ENCODE measurements at regions not wholly inside any gene's neighbourhood (a gene's known extent, or its start where the extent isn't known, plus 50 kb on each side); places are given as distances from the start of the nearest gene placed in this dataset.

DNA sequence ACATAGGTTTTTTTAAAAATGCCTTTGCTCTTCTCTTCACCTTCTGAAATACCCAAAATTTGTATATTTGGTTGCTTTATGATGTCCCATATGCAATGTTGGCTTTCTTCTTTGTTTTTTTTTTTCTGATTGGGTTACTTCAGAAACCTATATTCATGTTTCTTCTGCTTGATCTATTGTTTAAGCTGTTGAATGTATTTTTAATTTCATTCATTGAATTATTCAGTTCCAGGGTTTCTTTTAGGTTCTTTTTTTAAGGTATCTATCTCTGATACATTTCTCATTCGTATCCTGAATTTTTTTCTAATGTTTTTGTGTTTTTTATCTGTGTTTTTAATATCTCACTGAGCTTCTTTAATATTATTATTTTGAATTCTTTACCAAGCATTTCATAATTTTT, 221.0 kb upstream of the MTPN start:
- POLR2A ChIA-PET (ENCODE audit: unreplicated experiment), result no interaction called here
- no peaks in the 10 kb centered on the region for H3K4me1 ChIP-seq (replicated peaks; ENCODE audit: insufficient read depth)
- CTCF ChIA-PET, result no interaction called here
- no peaks in the 10 kb centered on the region for H3K79me2 ChIP-seq (ENCODE audit: low read depth)
- TF ChIP-seq, protein P1, sequence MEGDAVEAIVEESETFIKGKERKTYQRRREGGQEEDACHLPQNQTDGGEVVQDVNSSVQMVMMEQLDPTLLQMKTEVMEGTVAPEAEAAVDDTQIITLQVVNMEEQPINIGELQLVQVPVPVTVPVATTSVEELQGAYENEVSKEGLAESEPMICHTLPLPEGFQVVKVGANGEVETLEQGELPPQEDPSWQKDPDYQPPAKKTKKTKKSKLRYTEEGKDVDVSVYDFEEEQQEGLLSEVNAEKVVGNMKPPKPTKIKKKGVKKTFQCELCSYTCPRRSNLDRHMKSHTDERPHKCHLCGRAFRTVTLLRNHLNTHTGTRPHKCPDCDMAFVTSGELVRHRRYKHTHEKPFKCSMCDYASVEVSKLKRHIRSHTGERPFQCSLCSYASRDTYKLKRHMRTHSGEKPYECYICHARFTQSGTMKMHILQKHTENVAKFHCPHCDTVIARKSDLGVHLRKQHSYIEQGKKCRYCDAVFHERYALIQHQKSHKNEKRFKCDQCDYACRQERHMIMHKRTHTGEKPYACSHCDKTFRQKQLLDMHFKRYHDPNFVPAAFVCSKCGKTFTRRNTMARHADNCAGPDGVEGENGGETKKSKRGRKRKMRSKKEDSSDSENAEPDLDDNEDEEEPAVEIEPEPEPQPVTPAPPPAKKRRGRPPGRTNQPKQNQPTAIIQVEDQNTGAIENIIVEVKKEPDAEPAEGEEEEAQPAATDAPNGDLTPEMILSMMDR (conservative IDR thresholded peaks at IDR 0.05), result no peak
- TF ChIP-seq EZH2 (IDR thresholded peaks at IDR 0.05; ENCODE audit: low read depth), result no peak
- H2AFZ ChIP-seq, result no peak overlapping the region
- intact Hi-C loops (cut with micrococcal nuclease; ENCODE audit: unreplicated experiment), result no loop called here
- H3F3A ChIP-seq (ENCODE audit: insufficient read depth, low read depth), result no peaks in the 10 kb centered on the region
- H3K9me3 ChIP-seq (ENCODE audit: insufficient read depth, low read depth), result no peaks in the 10 kb centered on the region
- no TSS peak for BruUV-seq (replicated peaks)
- H3K4me3 ChIP-seq, result no peak overlapping the region
- no peak overlapping the region for H3K27ac ChIP-seq
- H4K20me1 ChIP-seq (ENCODE audit: insufficient read depth), result no peaks in the 10 kb centered on the region
- H3K27me3 ChIP-seq (ENCODE audit: insufficient read depth, low read depth), result no peaks in the 10 kb centered on the region
- H3K9me2 ChIP-seq (ENCODE audit: insufficient read depth), result peaks cover 4% of the 10 kb centered on the region; the same call in 1 of the 2 replicates
- no peaks in the 10 kb centered on the region for H3K36me3 ChIP-seq (ENCODE audit: low read depth)
- H3K4me2 ChIP-seq, result no peak overlapping the region
- DNase-seq, result no peak

DNA sequence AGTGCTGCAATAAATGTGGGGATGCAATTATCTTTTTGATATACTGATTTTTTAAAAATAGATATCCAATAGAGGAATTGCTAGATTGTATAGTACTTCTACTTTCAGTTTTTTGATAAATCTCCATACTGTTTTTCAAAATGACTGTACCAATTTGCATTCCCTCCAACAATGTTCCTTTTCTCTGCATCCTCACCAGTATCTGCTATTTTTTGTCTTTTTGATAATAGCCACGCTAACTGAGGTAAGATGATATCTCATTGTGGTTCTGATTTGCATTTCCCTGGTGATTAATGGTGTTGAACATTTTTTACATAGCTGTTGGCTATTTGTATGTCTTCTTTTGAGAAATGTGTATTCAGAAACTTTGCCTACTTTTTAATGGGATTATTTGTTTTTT, 217.7 kb upstream of the MTPN start:
- Histone ChIP-seq H3K27ac (no peak overlapping the region), H4K20me1 (ENCODE audit: insufficient read depth) (no peaks in the 10 kb centered on the region), H3K4me3 (no peak overlapping the region), H3K9me3 (ENCODE audit: insufficient read depth, low read depth) (no peaks in the 10 kb centered on the region), H3K4me1 (replicated peaks; ENCODE audit: insufficient read depth) (no peaks in the 10 kb centered on the region), H3F3A (ENCODE audit: insufficient read depth, low read depth) (no peaks in the 10 kb centered on the region), H2AFZ (no peak overlapping the region), H3K36me3 (ENCODE audit: low read depth) (no peaks in the 10 kb centered on the region), H3K27me3 (ENCODE audit: insufficient read depth, low read depth) (no peaks in the 10 kb centered on the region), H3K4me2 (no peak overlapping the region), H3K79me2 (ENCODE audit: low read depth) (no peaks in the 10 kb centered on the region), H3K9me2 (ENCODE audit: insufficient read depth) (peaks cover 4% of the 10 kb centered on the region; the same call in 1 of the 2 replicates)
- CTCF ChIA-PET, result no interaction called here
- no peak for DNase-seq
- no TSS peak for BruUV-seq (replicated peaks)
- intact Hi-C loops (cut with micrococcal nuclease; ENCODE audit: unreplicated experiment), result no loop called here
- TF ChIP-seq, protein P1 (conservative IDR thresholded peaks at IDR 0.05), result no peak
- TF ChIP-seq EZH2 (IDR thresholded peaks at IDR 0.05; ENCODE audit: low read depth), result no peak
- POLR2A ChIA-PET (ENCODE audit: unreplicated experiment), result no interaction called here

DNA sequence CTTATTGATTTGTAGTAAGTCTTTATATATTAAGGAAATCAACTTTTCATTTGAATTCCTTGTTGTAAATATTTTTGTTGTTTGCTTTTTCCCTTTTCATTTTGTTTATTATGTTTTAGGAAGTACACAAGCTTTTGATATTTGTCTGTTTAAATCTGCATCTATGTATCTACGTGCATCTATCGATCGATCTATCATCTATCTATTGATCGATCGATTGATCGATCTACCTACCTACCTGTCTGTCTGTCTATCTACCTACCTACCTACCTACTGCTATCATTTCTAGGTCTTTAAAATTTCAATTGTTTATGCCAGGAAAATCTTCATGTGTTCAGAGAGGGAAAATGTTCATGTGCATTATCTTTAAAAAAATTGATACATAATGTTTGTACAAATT, 216.8 kb upstream of the MTPN start:
- Histone ChIP-seq H3K9me3 (ENCODE audit: insufficient read depth, low read depth) (no peaks in the 10 kb centered on the region), H3K4me3 (no peak overlapping the region), H3K27ac (no peak overlapping the region), H3K79me2 (ENCODE audit: low read depth) (no peaks in the 10 kb centered on the region), H3K27me3 (ENCODE audit: insufficient read depth, low read depth) (no peaks in the 10 kb centered on the region), H3K36me3 (ENCODE audit: low read depth) (no peaks in the 10 kb centered on the region), H4K20me1 (ENCODE audit: insufficient read depth) (no peaks in the 10 kb centered on the region), H3K9me2 (ENCODE audit: insufficient read depth) (peaks cover 4% of the 10 kb centered on the region; the same call in 1 of the 2 replicates), H3K4me2 (no peak overlapping the region), H3K4me1 (replicated peaks; ENCODE audit: insufficient read depth) (no peaks in the 10 kb centered on the region), H2AFZ (no peak overlapping the region), H3F3A (ENCODE audit: insufficient read depth, low read depth) (no peaks in the 10 kb centered on the region)
- no TSS peak for BruUV-seq (replicated peaks)
- CTCF ChIA-PET, result no interaction called here
- no peak for TF ChIP-seq EZH2 (IDR thresholded peaks at IDR 0.05; ENCODE audit: low read depth)
- intact Hi-C loops (cut with micrococcal nuclease; ENCODE audit: unreplicated experiment), result no loop called here
- no peak for DNase-seq
- POLR2A ChIA-PET (ENCODE audit: unreplicated experiment), result no interaction called here

DNA sequence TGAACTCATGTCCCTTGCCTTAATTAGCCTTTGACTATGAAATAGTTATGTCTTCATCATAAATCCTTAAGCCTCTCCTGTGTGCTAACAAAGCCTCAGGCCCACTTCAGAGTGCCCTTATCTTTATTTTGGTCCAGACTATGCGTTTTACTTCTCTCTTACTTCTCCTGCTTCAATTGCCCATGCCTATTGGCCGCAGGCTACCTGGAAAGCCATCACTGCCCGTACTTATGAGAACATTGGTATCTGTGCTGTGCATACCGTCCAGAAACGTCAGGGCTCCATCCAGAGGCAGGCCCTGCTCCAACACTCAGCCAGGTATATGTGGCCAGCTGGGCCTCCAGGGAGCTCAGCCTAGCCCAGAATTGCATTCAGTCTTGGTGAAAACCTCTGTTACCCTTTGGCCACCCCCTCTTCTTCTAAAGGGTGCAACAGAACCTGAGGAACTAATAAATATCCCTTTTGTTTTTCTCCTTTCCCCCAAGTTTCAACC, 212.4 kb upstream of the MTPN start:
- H3K79me2 ChIP-seq (ENCODE audit: low read depth), result no peaks in the 10 kb centered on the region
- no peaks in the 10 kb centered on the region for H3K9me3 ChIP-seq (ENCODE audit: insufficient read depth, low read depth)
- no TSS peak for BruUV-seq (replicated peaks)
- H3K9me2 ChIP-seq (ENCODE audit: insufficient read depth), result no peaks in the 10 kb centered on the region
- intact Hi-C loops (cut with micrococcal nuclease; ENCODE audit: unreplicated experiment), result no loop called here
- no peaks in the 10 kb centered on the region for H3K36me3 ChIP-seq (ENCODE audit: low read depth)
- H3F3A ChIP-seq (ENCODE audit: insufficient read depth, low read depth), result no peaks in the 10 kb centered on the region
- no peak overlapping the region for H3K4me3 ChIP-seq
- no peaks in the 10 kb centered on the region for H3K27me3 ChIP-seq (ENCODE audit: insufficient read depth, low read depth)
- no peak for TF ChIP-seq EZH2 (IDR thresholded peaks at IDR 0.05; ENCODE audit: low read depth)
- TF ChIP-seq, protein P1 (conservative IDR thresholded peaks at IDR 0.05), result no peak
- no peaks in the 10 kb centered on the region for H3K4me1 ChIP-seq (replicated peaks; ENCODE audit: insufficient read depth)
- no peak overlapping the region for H3K4me2 ChIP-seq
- no peak overlapping the region for H2AFZ ChIP-seq
- no peaks in the 10 kb centered on the region for H4K20me1 ChIP-seq (ENCODE audit: insufficient read depth)
- CTCF ChIA-PET, result no interaction called here
- POLR2A ChIA-PET (ENCODE audit: unreplicated experiment), result no interaction called here
- no peak for DNase-seq
- no peak overlapping the region for H3K27ac ChIP-seq

Measured in PC-9 (cell line).